Neural progenitor cell (in vitro differentiated cells): ENCODE measurements at regions not wholly inside any gene's neighbourhood (a gene's known extent, or its start where the extent isn't known, plus 50 kb on each side); places are given as distances from the start of the nearest gene placed in this dataset.

Experiments used
- CTCF ChIP-seq: fragments of 200-600 bp; sonication (generic); IDR thresholded peaks from 2 replicates; pipeline ENCODE4 v1.5.1; 2017; ENCODE audit warnings: antibody characterized with exemption, mild to moderate bottlenecking
- EZH2 ChIP-seq: fragments of 200-600 bp; sonication (generic); IDR thresholded peaks from 2 replicates; pipeline ENCODE4 v1.6.1; 2017; ENCODE audit warnings: antibody characterized with exemption, mild to moderate bottlenecking, moderate library complexity
- EZH2phosphoT487 ChIP-seq: fragments of 200-600 bp; sonication (generic); IDR thresholded peaks from 2 replicates; pipeline ENCODE4 v1.6.1; 2017; ENCODE audit warnings: antibody characterized with exemption

- TF ChIP-seq CTCF, result no peak
- TF ChIP-seq EZH2, result no peak
- no peak for TF ChIP-seq EZH2phosphoT487
These were observed 245.5 kb upstream of the ECI2 start for GRCh38 chr6:4380881-4381281.
